Bronchial epithelial cell (primary cell): ENCODE measurements at regions not wholly inside any gene's neighbourhood (a gene's known extent, or its start where the extent isn't known, plus 50 kb on each side); places are given as distances from the start of the nearest gene placed in this dataset.
"Not testable (repeated sequence)": the region's sequence is repeated elsewhere in the genome, so short reads cannot be mapped to it uniquely, and the experiment has no call there.

Source experiments
- DNase-seq: peaks from one replicate; pipeline ENCODE4 v3.0.0-alpha.2; 2010; ENCODE audit warnings: low read depth
- FAIRE-seq: peaks from 2 replicates; lab custom pipeline; 2011; peaks lifted over from hg19 to GRCh38; lab: Jason Lieb, UNC
- H3K27me3 ChIP-seq: 2 replicates; pipeline ENCODE4 v1.5.1; 2011; ENCODE audit warnings: low read length; ENCODE audit not compliant: control insufficient read depth, insufficient read depth
- H3K36me3 ChIP-seq: 2 replicates; pipeline ENCODE4 v1.5.1; 2011; ENCODE audit warnings: low read length; ENCODE audit not compliant: control insufficient read depth, insufficient read depth
- H3K4me3 ChIP-seq: 2 replicates; pipeline ENCODE4 v1.5.1; 2011; ENCODE audit warnings: mild to moderate bottlenecking, low read depth, low read length, control low read depth
- TF ChIP-seq, protein P1 (sequence below): IDR thresholded peaks from 2 replicates; pipeline ENCODE4 v1.5.1; 2011; ENCODE audit warnings: mild to moderate bottlenecking, moderate library complexity, low read length, control low read depth, inconsistent platforms; ENCODE audit not compliant: insufficient read depth, severe bottlenecking

DNA sequence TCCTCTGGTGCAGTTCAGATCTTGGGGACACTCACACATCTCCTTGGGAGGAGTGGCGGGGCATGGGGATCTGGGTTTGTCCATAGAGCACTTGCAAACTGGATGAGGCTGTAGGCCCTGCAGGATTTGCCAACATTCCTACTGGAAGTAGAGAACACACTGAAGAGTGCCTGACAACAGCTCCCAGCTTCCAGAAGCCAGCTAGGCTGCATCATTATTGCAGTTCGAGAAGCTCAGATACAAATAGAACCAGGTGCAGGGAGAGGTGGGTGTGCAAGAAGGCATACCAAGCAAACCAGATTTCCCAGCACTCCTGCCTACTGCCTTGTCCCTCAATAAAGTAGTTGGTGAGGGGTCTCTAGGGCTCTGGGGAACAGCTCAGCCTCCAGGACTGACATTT, 52.5 kb downstream of the RHOB start:
- Histone ChIP-seq H3K27me3 (no peaks in the 10 kb centered on the region), H3K4me3 (no peak overlapping the region), H3K36me3 (no peaks in the 10 kb centered on the region)
- TF ChIP-seq, protein P1, sequence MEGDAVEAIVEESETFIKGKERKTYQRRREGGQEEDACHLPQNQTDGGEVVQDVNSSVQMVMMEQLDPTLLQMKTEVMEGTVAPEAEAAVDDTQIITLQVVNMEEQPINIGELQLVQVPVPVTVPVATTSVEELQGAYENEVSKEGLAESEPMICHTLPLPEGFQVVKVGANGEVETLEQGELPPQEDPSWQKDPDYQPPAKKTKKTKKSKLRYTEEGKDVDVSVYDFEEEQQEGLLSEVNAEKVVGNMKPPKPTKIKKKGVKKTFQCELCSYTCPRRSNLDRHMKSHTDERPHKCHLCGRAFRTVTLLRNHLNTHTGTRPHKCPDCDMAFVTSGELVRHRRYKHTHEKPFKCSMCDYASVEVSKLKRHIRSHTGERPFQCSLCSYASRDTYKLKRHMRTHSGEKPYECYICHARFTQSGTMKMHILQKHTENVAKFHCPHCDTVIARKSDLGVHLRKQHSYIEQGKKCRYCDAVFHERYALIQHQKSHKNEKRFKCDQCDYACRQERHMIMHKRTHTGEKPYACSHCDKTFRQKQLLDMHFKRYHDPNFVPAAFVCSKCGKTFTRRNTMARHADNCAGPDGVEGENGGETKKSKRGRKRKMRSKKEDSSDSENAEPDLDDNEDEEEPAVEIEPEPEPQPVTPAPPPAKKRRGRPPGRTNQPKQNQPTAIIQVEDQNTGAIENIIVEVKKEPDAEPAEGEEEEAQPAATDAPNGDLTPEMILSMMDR, result no peak
- FAIRE-seq, result no peak
- DNase-seq, result no peak

DNA sequence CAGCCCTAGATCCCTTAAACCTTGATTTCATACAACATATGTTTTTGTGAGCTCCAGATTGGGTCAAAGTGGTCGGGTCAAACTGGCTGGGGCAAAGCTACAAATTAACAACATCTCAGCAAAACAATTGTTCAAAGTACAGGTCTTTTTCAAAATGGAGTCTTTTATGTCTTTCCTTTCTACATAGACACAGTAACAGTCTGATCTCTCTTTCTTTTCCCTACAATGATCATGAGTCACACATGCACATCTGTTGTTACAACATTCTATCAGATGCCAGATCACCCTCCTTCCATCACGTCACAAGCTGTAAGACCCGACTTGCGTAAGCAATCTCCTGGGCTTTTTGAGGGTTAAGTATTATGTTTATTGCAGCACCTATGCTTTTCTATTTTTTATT, 55.1 kb downstream of the RHOB start:
- TF ChIP-seq, protein P1, result no peak
- Histone ChIP-seq H3K27me3 (no peaks in the 10 kb centered on the region), H3K4me3 (no peak overlapping the region), H3K36me3 (no peaks in the 10 kb centered on the region)
- peak; percentile 97 for DNase-seq
- no peak for FAIRE-seq

DNA sequence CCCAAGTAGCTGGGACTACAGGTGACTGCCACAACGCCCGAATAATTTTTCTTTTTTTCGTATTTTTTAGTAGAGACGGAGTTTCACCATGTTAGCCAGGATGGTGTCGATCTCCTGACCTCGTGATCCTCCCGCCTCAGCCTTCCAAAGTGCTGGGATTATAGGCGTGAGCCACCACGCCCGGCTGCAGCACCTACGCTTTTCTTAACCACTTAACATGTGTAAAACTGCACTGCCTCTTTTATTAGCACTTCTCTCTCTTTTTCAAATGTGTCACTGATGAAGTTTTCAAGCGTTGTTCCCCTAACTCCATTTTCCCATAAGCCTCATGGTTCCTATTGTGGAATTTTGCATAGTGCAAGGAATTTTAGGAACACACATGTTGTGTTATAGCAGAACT, 55.6 kb downstream of the RHOB start:
- FAIRE-seq, DNase-seq, H3K27me3 ChIP-seq: not testable (repeated sequence)

GRCh38 chr2:20504174-20504573, 57.3 kb downstream of the RHOB start:
- no peak for FAIRE-seq
- Histone ChIP-seq H3K27me3 (no peaks in the 10 kb centered on the region), H3K4me3 (no peak overlapping the region), H3K36me3 (no peaks in the 10 kb centered on the region)
- TF ChIP-seq, protein P1, result no peak
- no peak for DNase-seq

More for the DNA sequence above, 55.6 kb downstream of the RHOB start:
- H3K4me3 ChIP-seq, H3K36me3 ChIP-seq: not testable (repeated sequence)

DNA sequence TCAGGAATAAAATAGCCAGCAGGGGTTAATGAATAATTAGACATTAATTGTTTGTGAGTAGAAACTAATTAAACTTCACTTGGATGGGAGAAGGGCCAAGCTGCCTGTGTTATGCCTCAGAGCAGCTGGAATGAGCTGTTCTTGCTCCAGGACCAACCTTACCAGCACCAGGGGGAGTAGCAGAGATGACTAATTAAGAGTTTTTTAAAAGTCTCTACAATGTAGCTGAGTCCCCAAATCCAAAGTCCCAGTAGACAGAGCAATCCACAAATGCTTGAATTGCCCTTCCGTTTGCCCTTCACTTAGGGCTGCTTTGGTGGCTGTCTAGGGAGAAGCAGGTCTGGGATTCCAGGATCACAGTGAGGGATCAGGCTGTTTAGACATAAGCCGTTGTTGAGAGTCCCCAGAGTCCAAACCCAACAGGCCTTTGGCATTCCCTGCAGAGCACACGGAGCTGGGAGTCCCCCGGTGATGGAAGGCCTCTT, 59.4 kb downstream of the RHOB start:
- TF ChIP-seq, protein P1, result peak; percentile 10
- Histone ChIP-seq H3K27me3 (no peaks in the 10 kb centered on the region), H3K4me3 (no peak overlapping the region), H3K36me3 (no peaks in the 10 kb centered on the region)
- DNase-seq (peak; percentile 62), FAIRE-seq (no peak)

GRCh38 chr2:20507166-20507692, 60.4 kb downstream of the RHOB start:
- DNase-seq (no peak), FAIRE-seq (no peak)
- H3K36me3 ChIP-seq, result no peaks in the 10 kb centered on the region
- H3K27me3 ChIP-seq, result no peaks in the 10 kb centered on the region
- no peak overlapping the region for H3K4me3 ChIP-seq
- TF ChIP-seq, protein P1, result no peak
